ENCODE measurements at regions not wholly inside any gene's neighbourhood (a gene's known extent, or its start where the extent isn't known, plus 50 kb on each side); places are given as distances from the start of the nearest gene placed in this dataset.

- ChIA-PET RAD21 (ENCODE audit: low non-redundant PET in 1 of 2, low total read pairs in 2 of 2, uncharacterized antibody in 2 of 2, unreplicated experiment in 2 of 2) (no interaction called here), CTCF (no interaction called here), POLR2A (no interaction called here)
- Histone ChIP-seq H3K79me2 (ENCODE audit: insufficient read depth, low read length) (no peaks in the 10 kb centered on the region), H3K36me3 (ENCODE audit: control insufficient read depth in 1 of 2, insufficient read depth in 2 of 2, low read length in 2 of 2) (no peaks in the 10 kb centered on the region), H3K27me3 (ENCODE audit: insufficient read depth, low read length) (no peaks in the 10 kb centered on the region), H3K4me1 (ENCODE audit: control insufficient read depth in 1 of 2, insufficient read depth in 2 of 2, low read length in 2 of 2) (peaks cover 5 to 13% of the 10 kb centered on the region in 2 experiments; a peak in 3 of 4 replicates), H3K4me3 (replicated peaks in 1 of 2; ENCODE audit: low read depth in 1 of 2, low read length in 2 of 2) (no peak overlapping the region), H2AFZ (ENCODE audit: low read depth, low read length, poor library complexity, severe bottlenecking) (no peak overlapping the region), H3K9ac (ENCODE audit: low read length) (no peak overlapping the region), H4K20me1 (ENCODE audit: insufficient read depth) (no peaks in the 10 kb centered on the region), H3K9me3 (ENCODE audit: control insufficient read depth in 1 of 2, insufficient read depth in 1 of 2, low read depth in 1 of 2, low read length in 2 of 2) (no peaks in the 10 kb centered on the region), H3K4me2 (ENCODE audit: low read length) (no peak overlapping the region), H3K9me2 (ENCODE audit: insufficient read depth) (no peaks in the 10 kb centered on the region), H3K27ac (ENCODE audit: low read depth, low read length) (no peak overlapping the region)
- no peak for DNase-seq (ENCODE audit: low read depth, low spot score)
- TF ChIP-seq JUND (IDR thresholded peaks at IDR 0.05) (no peak), TCF7L2 (IDR thresholded peaks at IDR 0.05; ENCODE audit: borderline replicate concordance, extremely low read depth, insufficient read depth, insufficient read length) (no peak), ELF1 (IDR thresholded peaks at IDR 0.05; ENCODE audit: borderline replicate concordance, low read depth) (no peak), EZH2phosphoT487 (IDR thresholded peaks at IDR 0.05; ENCODE audit: borderline replicate concordance) (no peak), FOSL1 (IDR thresholded peaks at IDR 0.05; ENCODE audit: low read depth) (no peak), EZH2 (IDR thresholded peaks at IDR 0.05) (no peak), REST (IDR thresholded peaks at IDR 0.05; ENCODE audit: low read depth) (no peak)
- no peak for ATAC-seq
- intact Hi-C loops (cut with micrococcal nuclease), result loop anchor here (5.0 kb wide), 1 partner anchor 1711 kb away; no protein-coding TSS in a partner anchor
- BruUV-seq (replicated peaks), result no TSS peak
Observed at GRCh38 chr20:41696428-41696827, 78.3 kb upstream of the CHD6 start.
